Colonic mucosa (tissue), 4 donors: ENCODE measurements at regions not wholly inside any gene's neighbourhood (a gene's known extent, or its start where the extent isn't known, plus 50 kb on each side); places are given as distances from the start of the nearest gene placed in this dataset.

Experiments used
- DNase-seq: peaks from one replicate; pipeline ENCODE4 v3.0.0-alpha.2; 2020
- H3K27ac ChIP-seq: fragments of 200-600 bp; one replicate; pipeline ENCODE4 v1.8.0; 2021
- H3K27me3 ChIP-seq: fragments of 200-600 bp; one replicate; pipeline ENCODE4 v1.8.0; 2021
- H3K36me3 ChIP-seq: fragments of 200-600 bp; one replicate; pipeline ENCODE4 v1.8.0; 2021
- H3K4me1 ChIP-seq: fragments of 200-600 bp; one replicate; pipeline ENCODE4 v1.8.0; 2021; ENCODE audit warnings: mild to moderate bottlenecking
- H3K4me3 ChIP-seq: fragments of 200-600 bp; one replicate; pipeline ENCODE4 v1.8.0; 2021
- H3K9ac ChIP-seq, 2 donors: one replicate each; pipeline ENCODE4 v1.7.0; 2013; ENCODE audit warnings: control low read depth in 2 of 2, low read depth in 2 of 2, low read length in 2 of 2
- H3K9me3 ChIP-seq: fragments of 200-600 bp; one replicate; pipeline ENCODE4 v1.8.0; 2021
- CTCF ChIP-seq: fragments of 200-600 bp; IDR thresholded peaks from one replicate; pipeline ENCODE4 v1.8.0; 2022; ENCODE audit warnings: antibody characterized with exemption, mild to moderate bottlenecking
- intact Hi-C: fragments of 100-400 bp; cut with DNase I; formaldehyde crosslinking; loops from one replicate; pipeline ENCODE4 v1.14.1; 2022
- donor health status: healthy.
- donor health status: DM: no; HTN: no; CAD: no.
- donor health status: DM: no; HTN: no; CAD: no.

GRCh38 chr9:94033383-94033782, 50.9 kb upstream of the PTPDC1 start:
- DNase-seq, result no peak
- no peaks in the 10 kb centered on the region for H3K27me3 ChIP-seq
- no peak overlapping the region for H3K27ac ChIP-seq
- no peaks in the 10 kb centered on the region for H3K36me3 ChIP-seq
- intact Hi-C loops, result no loop called here
- H3K9ac ChIP-seq, result no peak overlapping the region
- H3K4me3 ChIP-seq, result no peak overlapping the region
- H3K4me1 ChIP-seq, result no peaks in the 10 kb centered on the region
- no peaks in the 10 kb centered on the region for H3K9me3 ChIP-seq
- no peak for TF ChIP-seq CTCF

GRCh38 chr9:94031946-94032345, 52.3 kb upstream of the PTPDC1 start:
- intact Hi-C loops, result no loop called here
- Histone ChIP-seq H3K4me3 (no peak overlapping the region), H3K4me1 (no peaks in the 10 kb centered on the region), H3K27ac (no peak overlapping the region), H3K9me3 (no peaks in the 10 kb centered on the region), H3K27me3 (no peaks in the 10 kb centered on the region), H3K9ac (no peak overlapping the region), H3K36me3 (no peaks in the 10 kb centered on the region)
- no peak for DNase-seq
- TF ChIP-seq CTCF, result no peak

GRCh38 chr9:94031380-94031779, 52.9 kb upstream of the PTPDC1 start:
- Histone ChIP-seq H3K36me3 (no peaks in the 10 kb centered on the region), H3K4me1 (no peaks in the 10 kb centered on the region), H3K4me3 (peak overlapping the region; percentile 89), H3K9me3 (no peaks in the 10 kb centered on the region), H3K27ac (no peak overlapping the region), H3K9ac (peak overlapping the region; percentile 85 to 90), H3K27me3 (no peaks in the 10 kb centered on the region)
- no peak for TF ChIP-seq CTCF
- DNase-seq, result no peak
- intact Hi-C loops, result no loop called here

GRCh38 chr9:94030318-94031179, 53.7 kb upstream of the PTPDC1 start:
- H3K4me1 ChIP-seq, result no peaks in the 10 kb centered on the region
- H3K9ac ChIP-seq, result peak overlapping the region; percentile 85 to 90
- H3K27me3 ChIP-seq, result no peaks in the 10 kb centered on the region
- no peaks in the 10 kb centered on the region for H3K36me3 ChIP-seq
- peak; percentile 89 for DNase-seq
- no peaks in the 10 kb centered on the region for H3K9me3 ChIP-seq
- intact Hi-C loops, result no loop called here
- H3K4me3 ChIP-seq, result peak overlapping the region; percentile 89
- TF ChIP-seq CTCF, result no peak
- H3K27ac ChIP-seq, result peak overlapping the region; percentile 71

GRCh38 chr9:94029932-94030317, 54.3 kb upstream of the PTPDC1 start:
- H3K9me3 ChIP-seq, result no peaks in the 10 kb centered on the region
- intact Hi-C loops, result no loop called here
- no peaks in the 10 kb centered on the region for H3K36me3 ChIP-seq
- H3K27ac ChIP-seq, result peak overlapping the region; percentile 71
- no peaks in the 10 kb centered on the region for H3K27me3 ChIP-seq
- peak overlapping the region; percentile 89 for H3K4me3 ChIP-seq
- no peaks in the 10 kb centered on the region for H3K4me1 ChIP-seq
- no peak for DNase-seq
- TF ChIP-seq CTCF, result no peak
- H3K9ac ChIP-seq, result peak overlapping the region; percentile 85 to 90
